HL-60 (cell line): ENCODE measurements at regions not wholly inside any gene's neighbourhood (a gene's known extent, or its start where the extent isn't known, plus 50 kb on each side); places are given as distances from the start of the nearest gene placed in this dataset.

Source experiments
- DNase-seq, 2 experiments: peaks; one replicate each; pipeline ENCODE4 v3.0.0-alpha.2; 2010 to 2020; ENCODE audit warnings: low read depth in 1 of 2, low spot score in 1 of 2
- H3K27ac ChIP-seq: fragments of 250-450 bp; sonication (Bioruptor Pico); replicated peaks from 2 replicates; pipeline ENCODE4 v1.5.1; 2020; ENCODE audit warnings: mild to moderate bottlenecking, moderate library complexity
- H3K27me3 ChIP-seq: fragments of 250-450 bp; sonication (Bioruptor Pico); 2 replicates; pipeline ENCODE4 v1.5.1; 2021; ENCODE audit warnings: mild to moderate bottlenecking, moderate library complexity; ENCODE audit not compliant: insufficient read depth, poor library complexity, severe bottlenecking
- H3K4me3 ChIP-seq: replicated peaks from 2 replicates; pipeline ENCODE4 v1.5.1; 2011; ENCODE audit warnings: mild to moderate bottlenecking, control low read depth, low read length; ENCODE audit not compliant: insufficient read depth
- CTCF ChIP-seq: IDR thresholded peaks from one replicate; pipeline ENCODE4 v1.5.1; 2011; ENCODE audit warnings: low read length, control low read depth, inconsistent platforms; ENCODE audit not compliant: insufficient read depth
- GABPA ChIP-seq: IDR thresholded peaks from 2 replicates; pipeline ENCODE4 v1.6.1; 2012; ENCODE audit warnings: low read depth
- POLR2AphosphoS5 ChIP-seq: IDR thresholded peaks from 2 replicates; pipeline ENCODE4 v1.6.1; 2012; ENCODE audit warnings: low read depth
- SPI1 ChIP-seq: IDR thresholded peaks from 2 replicates; pipeline ENCODE4 v1.6.1; 2012; ENCODE audit warnings: low read depth, mild to moderate bottlenecking, borderline replicate concordance
- TF ChIP-seq, protein P1 (sequence below): IDR thresholded peaks from 2 replicates; pipeline ENCODE4 v1.6.1; 2012; ENCODE audit warnings: low read depth; ENCODE audit not compliant: insufficient replicate concordance

DNA sequence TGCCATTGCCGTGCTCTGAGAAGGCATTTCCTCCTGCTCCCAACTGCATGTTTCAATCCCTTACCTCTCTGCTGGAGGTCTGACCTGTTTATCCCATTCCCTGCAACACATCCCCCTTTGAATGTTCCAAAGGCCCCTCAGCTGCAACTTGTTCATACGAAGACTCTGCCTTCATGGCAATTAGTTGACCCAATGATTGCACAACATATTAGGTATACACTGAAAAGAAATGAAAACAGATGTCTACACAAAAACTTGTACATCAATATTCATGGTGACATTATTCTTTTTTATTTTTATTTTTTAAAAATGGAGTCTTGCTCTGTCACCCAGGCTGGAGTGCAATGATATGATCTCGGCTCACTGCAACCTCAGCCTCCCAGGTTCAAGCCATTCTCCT lies 54.9 kb upstream of the STX18 start:
- no peak overlapping the region for H3K4me3 ChIP-seq
- TF ChIP-seq GABPA = no peak
- TF ChIP-seq POLR2AphosphoS5 = no peak
- no peak for TF ChIP-seq SPI1
- TF ChIP-seq, protein P1, sequence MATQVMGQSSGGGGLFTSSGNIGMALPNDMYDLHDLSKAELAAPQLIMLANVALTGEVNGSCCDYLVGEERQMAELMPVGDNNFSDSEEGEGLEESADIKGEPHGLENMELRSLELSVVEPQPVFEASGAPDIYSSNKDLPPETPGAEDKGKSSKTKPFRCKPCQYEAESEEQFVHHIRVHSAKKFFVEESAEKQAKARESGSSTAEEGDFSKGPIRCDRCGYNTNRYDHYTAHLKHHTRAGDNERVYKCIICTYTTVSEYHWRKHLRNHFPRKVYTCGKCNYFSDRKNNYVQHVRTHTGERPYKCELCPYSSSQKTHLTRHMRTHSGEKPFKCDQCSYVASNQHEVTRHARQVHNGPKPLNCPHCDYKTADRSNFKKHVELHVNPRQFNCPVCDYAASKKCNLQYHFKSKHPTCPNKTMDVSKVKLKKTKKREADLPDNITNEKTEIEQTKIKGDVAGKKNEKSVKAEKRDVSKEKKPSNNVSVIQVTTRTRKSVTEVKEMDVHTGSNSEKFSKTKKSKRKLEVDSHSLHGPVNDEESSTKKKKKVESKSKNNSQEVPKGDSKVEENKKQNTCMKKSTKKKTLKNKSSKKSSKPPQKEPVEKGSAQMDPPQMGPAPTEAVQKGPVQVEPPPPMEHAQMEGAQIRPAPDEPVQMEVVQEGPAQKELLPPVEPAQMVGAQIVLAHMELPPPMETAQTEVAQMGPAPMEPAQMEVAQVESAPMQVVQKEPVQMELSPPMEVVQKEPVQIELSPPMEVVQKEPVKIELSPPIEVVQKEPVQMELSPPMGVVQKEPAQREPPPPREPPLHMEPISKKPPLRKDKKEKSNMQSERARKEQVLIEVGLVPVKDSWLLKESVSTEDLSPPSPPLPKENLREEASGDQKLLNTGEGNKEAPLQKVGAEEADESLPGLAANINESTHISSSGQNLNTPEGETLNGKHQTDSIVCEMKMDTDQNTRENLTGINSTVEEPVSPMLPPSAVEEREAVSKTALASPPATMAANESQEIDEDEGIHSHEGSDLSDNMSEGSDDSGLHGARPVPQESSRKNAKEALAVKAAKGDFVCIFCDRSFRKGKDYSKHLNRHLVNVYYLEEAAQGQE = no peak
- no peak for TF ChIP-seq CTCF
- no peak for DNase-seq
- H3K27me3 ChIP-seq = no peaks in the 10 kb centered on the region
- H3K27ac ChIP-seq = no peak overlapping the region

- no peak overlapping the region for H3K27ac ChIP-seq
- no peak for DNase-seq
- TF ChIP-seq, protein P1 = no peak
- TF ChIP-seq CTCF (no peak), POLR2AphosphoS5 (no peak), GABPA (no peak), SPI1 (no peak)
- no peak overlapping the region for H3K4me3 ChIP-seq
- no peaks in the 10 kb centered on the region for H3K27me3 ChIP-seq
These were observed 53.4 kb upstream of the STX18 start for GRCh38 chr4:4595252-4595651.

- TF ChIP-seq CTCF = no peak
- TF ChIP-seq SPI1 = no peak
- TF ChIP-seq POLR2AphosphoS5 = no peak
- TF ChIP-seq GABPA = no peak
- TF ChIP-seq, protein P1 = no peak
- Histone ChIP-seq H3K4me3 (no peak overlapping the region), H3K27me3 (no peaks in the 10 kb centered on the region), H3K27ac (no peak overlapping the region)
- DNase-seq = no peak
These were observed 52.6 kb upstream of the STX18 start for GRCh38 chr4:4594285-4594920.
